NCI-H2029 treated with DMSO at 0.1 percent for 48 hours (cell line): ENCODE measurements at regions not wholly inside any gene's neighbourhood (a gene's known extent, or its start where the extent isn't known, plus 50 kb on each side); places are given as distances from the start of the nearest gene placed in this dataset.

Source experiments
- DNase-seq: peaks from one replicate; lab custom pipeline; 2025; lab: John Stamatoyannopoulos, UW

- no peak for DNase-seq
Measured at GRCh38 chr15:100735129-100736053, 133.0 kb downstream of the ASB7 start.

- DNase-seq = no peak
Measured at GRCh38 chr15:100737214-100737613, 134.8 kb downstream of the ASB7 start.

DNA sequence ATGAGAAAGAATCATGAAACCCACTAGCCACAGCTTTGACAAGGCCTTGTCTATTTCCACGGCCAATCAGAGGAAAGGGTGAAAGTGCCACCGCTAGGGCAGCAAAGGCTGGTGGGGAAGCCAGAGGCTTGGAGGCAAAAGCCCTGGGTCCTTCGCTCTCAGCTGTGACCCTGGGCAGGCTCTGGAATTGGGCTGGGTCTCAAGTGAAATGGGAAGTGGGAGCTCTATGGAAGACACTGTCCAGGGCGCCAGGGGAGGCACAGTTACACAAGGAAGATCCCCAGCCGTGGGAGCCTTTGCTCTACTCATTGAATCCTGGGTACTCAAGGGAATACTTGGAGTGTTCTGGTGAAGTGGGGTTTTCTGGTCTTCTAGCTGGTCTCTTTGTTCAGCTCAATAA lies 136.2 kb downstream of the ASB7 start:
- DNase-seq = no peak

DNA sequence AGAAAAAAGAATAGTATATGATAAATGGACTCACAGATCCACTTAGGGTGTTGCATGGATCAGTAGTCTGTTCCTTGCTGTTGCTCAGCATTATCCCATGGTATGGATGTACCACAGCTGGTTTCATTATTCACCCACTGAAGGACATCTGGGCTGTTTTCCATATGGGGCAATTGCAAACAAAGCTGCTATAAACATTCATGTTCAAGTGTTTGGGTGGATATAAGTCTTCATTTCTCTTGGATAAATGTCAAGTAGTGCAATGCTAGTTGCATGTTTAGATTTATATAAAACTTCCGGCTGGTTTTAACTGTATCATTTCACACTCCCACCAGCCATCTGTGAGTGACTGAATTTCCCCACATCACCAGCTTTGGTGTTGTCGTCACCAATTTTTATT lies 137.7 kb downstream of the ASB7 start:
- peak; percentile 47 for DNase-seq

DNA sequence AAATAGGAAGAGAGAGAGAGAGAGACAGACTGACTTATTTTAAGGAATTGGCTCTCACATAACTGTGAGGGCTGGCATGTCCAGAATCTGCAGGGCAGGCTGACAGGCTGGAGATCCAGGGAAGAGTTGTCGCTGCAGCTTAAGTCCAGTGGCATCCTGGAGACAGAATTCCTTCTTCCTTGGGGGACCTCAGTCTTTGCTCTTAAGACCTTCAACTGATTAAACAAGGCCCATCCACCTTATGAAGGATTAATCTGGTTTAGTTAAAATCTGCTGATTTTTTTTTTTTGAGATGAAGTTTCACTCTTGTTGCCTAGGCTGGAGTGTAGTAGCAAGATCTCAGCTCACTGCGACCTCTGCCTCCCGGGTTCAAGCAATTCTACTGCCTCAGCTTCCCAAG lies 128.0 kb upstream of the ALDH1A3 start:
- no peak for DNase-seq

DNA sequence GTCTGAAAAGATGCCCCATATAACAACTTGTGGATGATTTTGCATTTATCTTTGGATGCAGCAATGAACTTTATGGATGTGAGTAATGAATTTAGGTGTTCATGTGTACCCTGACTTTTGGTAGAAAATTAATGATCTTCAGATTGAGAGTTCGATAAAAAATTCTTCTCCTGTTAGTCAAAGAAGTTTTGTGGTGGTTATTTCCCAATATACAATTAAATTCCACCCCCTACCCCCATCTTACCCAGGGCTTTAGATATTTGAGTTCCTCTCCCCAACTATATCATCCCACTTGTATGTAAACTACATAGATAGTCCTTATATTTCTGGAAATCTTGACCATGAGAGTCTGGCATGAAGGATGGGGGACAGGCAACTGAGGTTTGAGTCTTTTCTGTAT lies 126.1 kb upstream of the ALDH1A3 start:
- no peak for DNase-seq

DNA sequence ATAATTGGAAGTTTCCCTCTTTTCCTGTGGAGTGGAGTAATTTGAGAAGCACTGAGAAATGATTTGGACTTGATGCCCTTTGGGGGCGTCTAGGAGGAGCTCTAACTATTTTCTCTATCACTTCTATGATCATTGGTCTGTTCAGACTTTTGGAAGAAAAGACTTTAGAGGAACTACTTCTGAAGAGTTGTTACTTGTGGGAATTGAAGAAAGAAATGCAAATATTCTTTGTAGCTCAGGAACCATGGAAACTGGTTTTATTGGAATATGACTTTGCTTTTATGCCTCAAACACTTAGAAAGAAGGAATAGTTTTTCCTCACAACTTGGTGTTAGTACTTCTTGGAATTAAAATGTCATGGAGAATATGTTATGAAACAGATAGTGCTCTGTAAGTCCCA lies 122.0 kb upstream of the ALDH1A3 start:
- no peak for DNase-seq

- DNase-seq = no peak
Measured at GRCh38 chr15:100758555-100758954, 121.1 kb upstream of the ALDH1A3 start.

- DNase-seq = no peak
Measured at GRCh38 chr15:100759106-100759505, 120.5 kb upstream of the ALDH1A3 start.

- DNase-seq = no peak
Measured at GRCh38 chr15:100759698-100760356, 119.8 kb upstream of the ALDH1A3 start.

DNA sequence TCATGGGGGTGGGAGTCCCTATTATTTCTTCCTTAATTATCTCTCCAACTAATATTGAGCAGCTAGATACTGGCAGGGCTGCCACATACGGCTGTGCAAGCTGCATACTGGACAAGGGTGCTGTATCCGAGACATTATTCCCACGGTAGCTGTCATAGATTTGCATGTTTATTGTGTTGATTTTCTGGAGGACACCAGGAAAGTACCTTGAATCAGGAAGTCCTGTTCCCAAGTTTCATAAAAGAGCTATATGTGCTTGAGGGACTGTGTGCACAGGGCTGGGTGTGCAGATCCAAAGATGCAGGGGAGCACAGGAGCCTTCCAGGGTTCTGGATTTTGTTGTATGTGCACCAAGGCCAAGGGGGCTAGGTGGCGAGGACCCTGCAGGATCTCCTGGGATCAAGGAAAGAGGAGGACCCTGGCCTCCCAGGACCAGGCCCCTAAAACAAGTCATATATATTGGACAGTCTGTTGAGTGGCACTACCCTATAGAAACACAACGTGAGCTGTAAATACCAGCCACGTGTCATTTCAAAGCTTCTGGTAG lies 119.2 kb upstream of the ALDH1A3 start:
- DNase-seq = no peak

GRCh38 chr15:100761290-100761935 lies 118.2 kb upstream of the ALDH1A3 start:
- DNase-seq = no peak

GRCh38 chr15:100762289-100762688 lies 117.3 kb upstream of the ALDH1A3 start:
- no peak for DNase-seq

- no peak for DNase-seq
Measured at GRCh38 chr15:100762913-100763834, 116.5 kb upstream of the ALDH1A3 start.

DNA sequence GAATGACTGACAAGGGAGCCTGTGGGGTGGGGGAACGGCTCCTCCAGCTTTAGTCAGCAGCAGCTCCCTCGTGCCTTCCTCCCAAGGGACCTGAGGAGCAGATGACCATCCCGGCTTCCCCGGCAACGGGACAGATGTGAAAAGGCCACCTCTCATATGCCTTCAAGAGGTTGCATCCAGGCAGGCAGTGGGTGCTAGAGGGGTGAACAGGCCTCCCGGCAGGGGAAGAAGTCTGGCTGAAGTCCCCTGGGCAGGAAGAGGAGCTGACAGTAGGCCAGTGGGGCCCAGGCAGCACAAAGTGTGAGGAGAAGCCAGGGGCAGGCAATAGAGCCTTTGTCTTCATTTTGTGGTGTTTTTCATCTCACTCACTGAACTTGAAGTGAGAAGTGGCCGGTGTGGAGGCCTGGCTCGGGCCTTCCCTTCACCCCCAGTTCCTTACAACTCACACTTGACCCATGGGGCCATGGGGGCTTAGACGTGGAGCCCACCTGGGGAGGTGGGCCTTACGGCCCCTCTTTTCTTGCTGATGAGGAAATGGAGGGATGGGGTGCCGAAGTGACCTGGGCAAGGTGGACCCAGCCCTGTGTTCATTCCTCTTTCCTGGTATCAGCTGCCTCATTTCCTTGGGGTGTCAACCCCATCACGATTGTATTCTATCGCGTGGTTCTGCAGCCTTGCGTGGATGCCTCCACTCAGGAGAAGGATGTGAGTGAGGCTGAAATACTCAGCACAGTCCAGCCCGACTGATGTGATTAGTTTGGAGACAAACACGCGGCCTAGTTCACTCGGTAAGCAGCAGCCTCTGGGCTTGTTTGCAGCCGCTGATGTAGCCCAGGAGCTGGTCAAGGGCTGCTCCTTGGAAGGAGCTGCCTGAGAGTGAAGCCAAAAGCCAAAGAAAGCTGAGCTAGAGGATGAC lies 115.5 kb upstream of the ALDH1A3 start:
- no peak for DNase-seq

GRCh38 chr15:100764778-100765466 lies 114.7 kb upstream of the ALDH1A3 start:
- peak; percentile 40 for DNase-seq

DNA sequence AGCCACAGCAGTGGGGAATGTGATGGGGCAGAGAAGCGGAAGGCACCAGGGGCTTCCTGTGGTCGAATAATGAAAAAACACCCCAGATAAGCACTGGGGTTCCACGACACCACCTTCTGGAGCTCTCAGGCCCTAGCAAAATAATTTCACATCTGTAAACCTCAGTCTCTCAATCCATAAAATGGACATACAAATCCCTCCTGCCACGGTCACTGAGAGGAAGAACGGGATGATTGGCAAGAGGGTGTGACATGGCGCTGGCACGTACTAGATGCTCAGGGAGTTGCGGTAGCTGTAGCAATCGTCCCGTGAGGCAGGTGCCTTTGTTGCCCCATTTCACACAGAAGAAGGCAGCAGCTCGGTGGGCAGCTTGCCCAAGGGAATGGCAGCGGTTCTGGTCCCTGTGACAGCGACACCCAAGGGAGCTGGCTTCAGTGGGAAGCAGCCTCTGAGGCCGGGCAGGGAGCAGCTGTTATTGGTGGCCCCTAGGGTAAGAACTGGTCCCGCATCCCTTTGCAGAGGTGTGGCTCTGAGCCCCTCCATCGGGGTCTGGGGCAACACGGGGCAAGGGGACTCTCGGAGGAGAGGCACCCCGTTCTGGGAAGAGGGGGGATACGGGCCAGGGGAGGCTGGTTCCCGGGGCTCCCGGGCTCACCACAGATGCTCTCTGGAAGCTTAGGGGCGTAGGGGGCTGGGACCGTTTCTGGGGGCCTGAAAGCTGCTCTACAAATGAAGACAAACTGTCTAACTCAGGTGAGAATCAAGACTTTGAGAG lies 114.0 kb upstream of the ALDH1A3 start:
- DNase-seq = no peak

GRCh38 chr15:100766243-100767000 lies 113.2 kb upstream of the ALDH1A3 start:
- DNase-seq = no peak
